Liver (tissue), 3 donors: ENCODE measurements at regions not wholly inside any gene's neighbourhood (a gene's known extent, or its start where the extent isn't known, plus 50 kb on each side); places are given as distances from the start of the nearest gene placed in this dataset.

Experiments
- JUND ChIP-seq, 2 donors: IDR thresholded peaks; 2 replicates each; pipeline ENCODE4 v1.6.1; 2016; ENCODE audit warnings: antibody characterized with exemption in 2 of 2
- TF ChIP-seq, protein P1 (sequence below): fragments of 150-350 bp; IDR thresholded peaks from 2 replicates; pipeline ENCODE4 v1.5.1; 2017; ENCODE audit warnings: improper control_type of control experiment, low read depth, low read length; ENCODE audit not compliant: missing input control
- donor health status: healthy.
- donor health status: healthy.

DNA sequence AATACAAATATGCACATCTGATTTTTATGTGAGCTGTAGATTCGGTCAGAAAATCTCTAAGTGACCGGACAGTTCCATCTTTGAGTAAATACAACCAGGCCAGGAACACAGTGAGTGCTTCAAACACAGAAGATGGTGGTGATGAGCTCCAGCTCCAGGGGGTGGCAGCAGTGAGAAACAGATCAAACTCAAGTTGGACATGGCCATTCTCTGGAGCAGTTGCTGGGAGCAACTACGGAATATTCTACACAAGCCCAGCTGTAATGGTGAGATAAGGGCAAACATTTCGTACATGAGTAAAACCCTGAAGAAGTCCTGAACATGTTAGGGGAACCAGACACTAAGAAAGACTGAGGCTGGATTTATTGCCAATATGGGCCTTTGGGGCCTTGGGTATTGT, 100.7 kb downstream of the BARHL2 start:
- TF ChIP-seq, protein P1, sequence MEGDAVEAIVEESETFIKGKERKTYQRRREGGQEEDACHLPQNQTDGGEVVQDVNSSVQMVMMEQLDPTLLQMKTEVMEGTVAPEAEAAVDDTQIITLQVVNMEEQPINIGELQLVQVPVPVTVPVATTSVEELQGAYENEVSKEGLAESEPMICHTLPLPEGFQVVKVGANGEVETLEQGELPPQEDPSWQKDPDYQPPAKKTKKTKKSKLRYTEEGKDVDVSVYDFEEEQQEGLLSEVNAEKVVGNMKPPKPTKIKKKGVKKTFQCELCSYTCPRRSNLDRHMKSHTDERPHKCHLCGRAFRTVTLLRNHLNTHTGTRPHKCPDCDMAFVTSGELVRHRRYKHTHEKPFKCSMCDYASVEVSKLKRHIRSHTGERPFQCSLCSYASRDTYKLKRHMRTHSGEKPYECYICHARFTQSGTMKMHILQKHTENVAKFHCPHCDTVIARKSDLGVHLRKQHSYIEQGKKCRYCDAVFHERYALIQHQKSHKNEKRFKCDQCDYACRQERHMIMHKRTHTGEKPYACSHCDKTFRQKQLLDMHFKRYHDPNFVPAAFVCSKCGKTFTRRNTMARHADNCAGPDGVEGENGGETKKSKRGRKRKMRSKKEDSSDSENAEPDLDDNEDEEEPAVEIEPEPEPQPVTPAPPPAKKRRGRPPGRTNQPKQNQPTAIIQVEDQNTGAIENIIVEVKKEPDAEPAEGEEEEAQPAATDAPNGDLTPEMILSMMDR: no peak
- TF ChIP-seq JUND (IDR thresholded peaks at IDR 0.05): no peak
